DMS153 treated with DMSO at 0.1 percent for 48 hours (cell line): ENCODE measurements at regions not wholly inside any gene's neighbourhood (a gene's known extent, or its start where the extent isn't known, plus 50 kb on each side); places are given as distances from the start of the nearest gene placed in this dataset.

Experiments used
- DNase-seq: peaks from one replicate; lab custom pipeline; 2025; ENCODE audit not compliant: unreplicated experiment; lab: John Stamatoyannopoulos, UW

DNA sequence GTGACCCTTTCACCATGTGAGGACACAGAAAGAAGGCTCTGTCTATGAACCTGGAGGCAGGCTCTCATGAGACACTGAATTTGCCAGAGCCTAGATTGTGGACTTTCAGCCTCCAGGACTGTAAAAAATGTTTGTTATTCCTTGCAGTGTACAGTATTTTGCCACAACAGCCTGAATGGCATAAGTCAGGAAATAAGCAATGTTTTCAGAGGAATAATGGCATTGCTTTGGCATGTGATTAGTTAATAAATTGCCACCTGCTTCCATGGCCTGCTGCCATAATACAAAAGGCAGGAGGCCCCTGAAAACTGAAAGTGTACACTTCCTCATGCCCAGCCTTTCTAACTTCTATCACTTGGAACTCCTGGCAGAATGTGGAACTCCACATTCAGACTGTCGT lies 408.1 kb downstream of the GADD45G start:
- no peak for DNase-seq

DNA sequence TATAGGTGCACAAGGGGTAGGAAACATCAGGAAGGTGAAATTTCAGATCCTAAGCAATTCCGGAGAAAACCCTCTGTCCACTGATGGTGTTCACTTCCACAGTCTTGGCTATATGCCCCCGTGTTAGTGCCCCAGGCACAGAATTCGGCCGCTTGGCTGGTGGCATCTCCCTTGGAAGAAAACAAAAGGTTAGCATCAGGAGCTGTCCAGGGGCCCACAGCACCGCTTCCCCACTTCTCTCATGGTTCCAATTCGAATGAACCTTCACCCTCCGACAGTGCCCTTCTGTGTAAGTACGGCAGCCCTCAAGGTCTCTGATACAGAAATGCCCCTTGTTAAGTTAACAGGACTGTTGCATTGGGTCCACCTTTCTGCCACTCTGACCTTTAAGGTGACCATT lies 409.0 kb downstream of the GADD45G start:
- no peak for DNase-seq

DNA sequence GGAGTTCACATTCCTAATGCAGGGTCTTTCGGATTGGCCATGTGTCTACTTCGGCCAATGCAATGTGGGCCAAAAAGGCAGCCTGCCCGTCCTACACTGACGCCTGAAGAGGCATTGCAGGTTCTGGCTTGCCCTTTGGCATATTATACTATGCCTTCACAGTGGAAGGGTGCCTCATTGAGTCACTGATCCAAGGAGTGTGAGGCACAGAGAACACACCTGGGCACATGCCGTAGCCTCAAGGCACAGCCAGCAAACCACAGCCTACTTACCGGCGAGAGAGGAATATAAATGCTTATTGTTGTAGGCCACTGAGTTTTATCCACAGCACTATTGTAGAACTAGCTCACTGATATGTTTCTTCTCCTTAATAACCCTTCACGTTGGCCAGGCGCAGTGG lies 409.6 kb downstream of the GADD45G start:
- no peak for DNase-seq

DNA sequence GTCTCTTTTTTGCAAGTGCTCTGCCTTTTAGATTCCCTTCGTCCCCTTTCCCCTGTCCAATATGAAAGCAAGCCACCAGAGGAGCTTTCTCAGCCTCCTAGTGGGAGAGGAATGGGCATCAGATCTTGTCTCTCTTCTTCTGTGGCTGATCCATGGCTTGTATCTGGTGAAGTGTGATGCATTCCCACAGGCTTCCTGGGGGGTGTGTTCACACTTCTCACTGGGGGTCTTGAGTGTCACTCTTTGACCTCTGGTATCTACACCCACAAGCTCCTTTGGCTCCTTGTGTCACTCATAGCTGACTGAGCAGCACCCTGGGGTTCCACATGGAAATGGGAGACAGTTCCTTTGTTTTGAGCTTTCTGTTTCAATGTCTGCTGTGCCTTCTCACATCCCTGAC lies 411.5 kb downstream of the GADD45G start:
- no peak for DNase-seq

DNA sequence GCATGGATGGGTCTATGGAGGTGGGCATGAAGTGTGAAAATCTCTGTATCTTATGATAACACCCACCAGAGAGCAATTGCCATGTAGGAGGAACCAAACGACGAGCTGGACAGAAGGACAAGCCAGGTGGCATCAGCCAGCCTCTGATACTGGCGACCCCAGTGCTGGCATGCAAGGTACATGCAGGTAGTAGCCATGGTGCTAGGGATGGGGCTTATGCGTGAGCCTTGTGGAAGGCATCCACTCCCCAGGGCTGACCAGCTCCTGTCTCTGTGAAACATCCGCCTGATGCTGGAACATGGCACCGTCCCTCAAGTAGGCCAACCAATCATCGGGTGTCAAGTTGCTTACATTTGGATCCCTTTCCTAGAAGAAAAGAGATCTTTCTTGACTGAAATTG lies 412.9 kb downstream of the GADD45G start:
- DNase-seq = no peak

DNA sequence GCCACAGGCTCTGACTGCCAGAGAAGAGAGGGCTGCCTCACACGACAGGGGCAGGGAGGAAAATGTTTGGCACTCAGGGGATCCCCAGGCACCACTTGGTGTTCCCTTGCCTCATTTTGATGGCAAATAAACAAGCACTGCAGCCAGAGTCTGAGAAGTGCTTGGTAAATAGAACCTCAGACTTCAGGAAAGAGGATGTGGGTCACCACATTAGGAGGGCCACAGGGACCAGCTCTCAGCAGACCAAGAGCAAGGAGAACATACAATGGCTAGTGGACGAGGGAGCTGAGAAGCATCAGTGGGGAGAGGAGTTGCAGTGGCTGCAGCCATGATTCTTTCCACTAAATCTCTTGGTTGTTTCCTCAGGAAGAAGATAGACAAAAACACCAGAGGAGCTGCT lies 413.9 kb downstream of the GADD45G start:
- DNase-seq = no peak

DNA sequence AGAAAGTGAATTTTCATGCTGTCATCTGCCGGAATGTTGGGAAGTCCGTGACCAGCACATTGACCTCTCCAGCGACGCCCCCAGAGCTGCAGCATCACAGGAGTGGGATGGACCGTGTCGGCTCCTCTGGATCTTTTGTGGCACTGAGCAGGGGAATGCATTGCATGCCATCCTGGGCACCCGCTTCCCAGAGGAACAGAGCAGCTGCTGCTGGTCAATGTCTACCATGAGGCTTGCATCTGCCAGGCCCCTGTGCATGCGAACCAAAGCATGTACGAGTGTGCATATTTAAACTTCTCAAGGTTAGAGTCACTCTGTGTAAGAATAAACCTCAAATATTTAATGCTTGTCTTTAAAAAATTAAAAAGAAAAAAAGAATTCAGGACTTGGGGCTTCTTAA lies 414.8 kb downstream of the GADD45G start:
- DNase-seq = no peak

DNA sequence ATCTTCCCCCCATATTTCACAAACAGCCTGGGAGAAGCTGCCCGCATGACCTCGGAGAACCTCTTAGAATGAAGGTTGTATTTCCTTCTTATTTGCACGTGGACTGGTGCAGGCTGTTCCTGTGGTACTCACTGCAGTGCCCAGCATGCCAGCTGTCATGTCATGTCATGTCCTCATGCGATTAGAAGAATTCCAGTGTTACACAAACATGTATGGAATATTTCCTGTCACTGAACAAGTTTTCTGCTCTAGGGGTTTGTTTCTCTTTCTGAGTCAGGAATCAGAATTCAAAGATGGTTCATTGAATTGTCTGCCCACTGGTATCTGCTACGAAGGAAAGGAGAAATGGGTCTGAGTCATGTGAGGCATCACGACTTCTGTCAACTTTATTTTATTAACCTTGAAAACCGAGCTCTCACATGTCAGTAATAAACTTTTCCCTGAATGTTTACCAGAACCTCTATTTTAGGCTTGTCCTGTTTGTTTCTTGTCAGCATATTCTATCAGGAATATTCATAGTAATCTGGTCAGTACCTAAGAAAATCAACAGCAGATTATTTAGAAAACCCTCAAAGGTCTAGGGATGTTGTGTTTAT lies 415.6 kb downstream of the GADD45G start:
- DNase-seq = no peak

DNA sequence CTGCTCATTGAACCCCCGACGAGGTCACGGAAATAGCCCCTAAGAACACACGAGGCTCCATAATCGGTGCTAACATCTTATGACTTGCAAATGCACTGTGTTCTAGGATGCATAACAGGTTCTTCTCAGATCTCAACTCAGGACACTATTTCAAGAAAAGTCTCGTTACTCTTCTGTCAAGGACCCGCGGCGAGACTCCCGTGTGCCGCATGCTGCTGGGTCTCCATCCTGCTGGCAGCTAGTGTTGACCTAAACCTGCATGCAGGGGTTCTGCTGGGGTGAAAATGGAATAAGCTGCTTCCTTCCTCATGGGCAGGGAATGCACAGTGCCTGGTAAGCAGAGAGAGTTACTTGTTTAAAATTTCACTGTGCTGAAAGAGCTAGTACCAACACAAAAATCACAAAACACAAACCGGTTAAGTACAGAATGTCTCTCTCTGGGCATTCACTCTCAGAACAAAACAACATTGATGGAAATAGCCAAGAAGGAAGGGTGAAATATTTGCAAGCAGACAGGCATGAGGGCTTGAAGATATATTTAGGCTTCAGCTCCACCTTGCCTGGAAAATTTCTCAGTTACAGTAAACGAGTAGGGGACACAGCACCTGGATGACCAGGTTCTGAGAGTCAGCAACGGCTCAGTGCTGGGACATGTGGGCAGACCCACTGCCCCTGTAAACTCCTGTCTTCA lies 416.5 kb downstream of the GADD45G start:
- DNase-seq = no peak

DNA sequence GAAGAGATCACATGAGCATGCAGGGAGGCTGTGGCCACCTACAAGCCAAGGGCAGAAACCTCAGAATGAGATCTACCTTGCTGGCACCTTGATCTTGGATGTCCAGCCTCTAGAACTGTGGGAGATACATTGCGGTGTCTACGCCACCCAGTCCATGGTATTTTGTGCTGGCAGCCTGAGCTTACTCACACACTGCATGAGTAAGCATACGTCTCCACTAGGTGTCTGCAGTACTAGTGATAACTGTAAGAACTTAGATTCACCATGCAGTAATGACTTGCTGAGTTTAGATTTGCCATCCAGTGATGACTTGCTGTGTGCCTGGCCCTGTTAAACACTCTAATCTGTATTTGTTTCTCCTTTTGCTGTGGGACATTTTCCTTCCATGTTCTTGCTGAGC lies 417.7 kb downstream of the GADD45G start:
- DNase-seq = no peak

DNA sequence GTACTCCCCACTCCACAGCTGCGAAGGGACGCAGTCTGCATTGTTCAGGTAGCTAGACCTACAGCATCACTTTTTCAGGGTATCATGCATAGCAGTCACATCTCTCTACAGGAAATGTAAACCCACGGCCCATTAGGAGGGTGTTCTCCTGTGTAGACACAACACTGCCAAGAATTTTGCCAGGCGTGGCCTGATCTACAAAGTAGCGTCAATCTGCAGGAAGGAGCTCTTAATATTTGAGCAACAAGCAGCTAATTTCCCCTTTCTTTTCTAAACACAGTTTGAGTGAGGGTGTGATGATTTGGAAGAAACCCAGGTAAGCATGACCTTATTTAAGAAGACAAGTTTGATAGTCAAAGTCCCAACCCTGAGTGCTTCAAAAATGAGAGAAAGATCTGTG lies 419.0 kb downstream of the GADD45G start:
- no peak for DNase-seq

DNA sequence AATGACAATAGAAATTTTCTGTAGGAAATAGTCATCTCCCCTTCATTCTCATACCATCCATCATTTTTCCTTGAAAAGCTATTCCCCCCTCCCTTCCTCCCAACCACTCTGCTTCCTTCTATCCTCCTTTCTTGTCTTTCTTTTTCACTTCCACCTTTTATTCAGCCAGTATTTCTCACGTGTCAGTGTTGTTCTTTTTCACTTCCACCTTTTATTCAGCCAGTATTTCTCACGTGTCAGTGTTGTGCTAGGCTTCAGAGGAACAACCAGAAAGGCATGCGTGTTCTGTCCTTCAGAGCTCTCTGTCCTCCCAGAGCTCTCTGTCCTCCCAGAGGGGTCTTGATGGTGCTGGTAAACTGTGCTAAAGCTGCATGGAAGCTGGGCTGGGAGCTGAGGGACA lies 419.6 kb downstream of the GADD45G start:
- no peak for DNase-seq

DNA sequence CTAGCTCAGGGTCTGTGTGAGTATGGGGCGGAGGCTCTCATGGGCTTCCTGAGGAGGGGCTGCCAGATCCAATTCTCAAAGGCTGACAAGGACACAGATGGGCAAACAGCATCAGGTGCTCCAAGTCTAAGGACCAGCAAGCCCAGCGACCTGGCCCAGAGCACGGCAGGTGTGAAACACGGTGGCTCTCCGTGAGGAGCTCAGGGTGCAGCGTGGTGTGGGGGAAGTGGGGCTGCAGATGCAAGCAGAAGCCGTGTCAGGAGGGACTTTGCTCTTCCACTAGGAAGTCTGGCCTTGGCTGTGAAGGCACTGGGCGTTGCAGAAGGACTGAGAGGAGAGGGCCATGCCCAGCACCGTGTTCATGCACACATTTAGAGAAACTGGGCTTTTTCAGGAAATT lies 420.0 kb downstream of the GADD45G start:
- DNase-seq = no peak

DNA sequence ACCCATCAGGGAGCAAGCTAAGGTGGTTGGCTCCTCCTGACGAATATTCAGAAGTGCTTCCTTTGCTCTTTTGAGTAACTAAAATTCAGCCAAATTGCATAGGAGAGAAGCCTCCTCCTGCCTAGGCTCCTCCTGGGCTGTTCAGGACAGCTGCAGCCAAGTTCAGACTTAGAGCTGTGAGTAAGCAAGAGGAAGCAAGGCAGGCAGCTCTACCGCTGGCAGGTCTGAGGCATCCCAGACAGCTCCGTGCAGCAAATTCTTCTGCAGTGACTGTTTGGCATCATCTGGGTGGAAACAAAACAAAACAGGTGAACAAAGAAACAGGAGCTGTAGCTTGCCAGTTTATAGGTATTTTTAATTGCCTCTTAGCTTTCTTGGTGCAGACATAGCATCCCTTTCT lies 421.0 kb downstream of the GADD45G start:
- no peak for DNase-seq

DNA sequence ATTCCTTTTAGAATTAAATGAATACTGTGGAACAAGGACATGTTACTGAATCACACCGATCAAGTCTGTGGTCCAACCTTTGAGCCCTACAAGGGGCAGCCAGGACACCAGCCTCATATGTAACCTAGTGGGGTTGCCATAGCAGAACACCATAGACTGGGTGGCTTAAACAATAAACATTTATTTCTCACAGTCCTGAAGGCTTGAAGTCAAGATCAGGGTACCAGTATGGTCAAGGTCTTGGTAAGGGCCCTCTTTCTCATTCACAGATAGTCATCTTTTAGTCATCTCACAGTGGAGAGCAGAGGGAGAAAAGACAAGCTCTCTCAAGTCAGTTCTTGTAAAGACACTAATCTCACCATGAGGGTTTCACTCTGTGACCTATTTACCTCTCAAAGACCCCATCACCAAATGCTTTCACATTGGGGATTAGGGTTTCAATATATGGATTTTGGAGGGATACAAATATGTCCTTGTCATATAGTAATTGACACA lies 422.5 kb downstream of the GADD45G start:
- no peak for DNase-seq

DNA sequence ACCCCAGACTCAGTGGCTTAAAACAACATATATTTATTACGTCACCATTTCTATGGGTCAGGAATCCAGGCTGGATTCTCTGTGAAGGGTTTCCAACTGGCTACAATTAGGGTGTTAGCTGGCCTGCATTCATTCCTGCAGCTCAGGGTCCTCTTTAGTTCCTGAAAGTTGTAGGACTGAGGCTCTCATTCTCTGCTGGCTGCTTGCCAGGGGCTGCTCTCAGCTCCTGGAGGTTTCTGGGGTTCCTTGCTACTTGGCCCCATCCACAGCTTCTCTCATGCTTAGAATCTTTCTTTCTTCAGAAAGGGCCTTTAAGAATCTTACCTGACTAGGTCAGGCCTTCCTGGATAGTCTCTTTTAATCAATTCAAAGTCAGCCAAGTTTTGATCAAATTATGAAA lies 424.6 kb downstream of the GADD45G start:
- DNase-seq = no peak

DNA sequence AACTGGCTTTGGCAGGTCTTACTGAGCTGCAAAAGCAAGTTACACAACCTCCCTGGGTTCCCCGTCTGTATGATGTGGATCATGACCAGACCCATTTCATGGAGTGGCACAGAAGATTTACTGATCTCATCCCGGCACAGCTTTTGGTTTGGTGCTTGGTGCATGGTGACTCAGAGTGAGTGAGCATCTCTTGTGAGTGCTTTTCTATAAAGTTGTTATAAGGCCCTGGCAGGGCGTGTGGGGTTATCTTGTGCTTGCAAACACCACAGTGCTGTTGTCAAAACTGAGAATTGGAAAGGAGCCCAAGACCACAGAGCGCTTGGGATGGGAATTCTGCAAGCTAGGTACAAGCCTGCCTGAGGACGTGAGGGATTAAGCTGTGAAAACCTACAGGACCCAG lies 425.2 kb downstream of the GADD45G start:
- no peak for DNase-seq

DNA sequence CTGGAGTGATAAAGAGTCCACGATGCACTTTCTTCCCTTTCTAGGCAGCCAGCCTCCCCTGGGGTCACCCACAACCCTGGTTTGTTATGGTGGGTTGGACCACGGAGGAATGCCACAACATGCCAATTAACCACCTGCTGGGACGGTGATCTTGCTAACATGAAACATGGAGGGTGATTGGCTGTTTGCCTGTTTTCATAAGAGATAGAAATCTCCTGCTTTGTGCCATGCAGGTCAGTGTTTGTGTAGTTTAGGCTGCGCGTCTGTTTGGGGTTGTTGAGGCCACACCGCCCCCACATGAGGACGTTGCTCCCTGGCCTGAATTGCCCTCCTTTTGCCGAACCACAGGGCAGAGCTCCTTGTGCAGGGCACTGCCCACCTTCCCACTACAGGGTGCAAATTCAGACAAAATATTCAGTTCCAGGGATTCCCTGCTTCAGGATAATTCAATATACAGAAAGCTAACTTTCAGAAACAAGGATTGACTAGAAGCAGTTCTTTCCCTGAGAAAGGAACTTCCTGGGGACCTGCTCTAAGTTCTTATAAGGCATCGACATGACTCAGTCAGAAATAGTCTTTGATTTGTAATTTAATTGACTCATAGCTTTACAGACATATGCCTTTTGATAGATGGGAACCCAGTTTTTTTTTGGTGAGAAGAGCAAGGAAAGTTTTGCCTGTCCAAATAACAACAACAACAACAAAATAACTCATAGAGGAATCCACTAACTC lies 427.6 kb downstream of the GADD45G start:
- DNase-seq = no peak

DNA sequence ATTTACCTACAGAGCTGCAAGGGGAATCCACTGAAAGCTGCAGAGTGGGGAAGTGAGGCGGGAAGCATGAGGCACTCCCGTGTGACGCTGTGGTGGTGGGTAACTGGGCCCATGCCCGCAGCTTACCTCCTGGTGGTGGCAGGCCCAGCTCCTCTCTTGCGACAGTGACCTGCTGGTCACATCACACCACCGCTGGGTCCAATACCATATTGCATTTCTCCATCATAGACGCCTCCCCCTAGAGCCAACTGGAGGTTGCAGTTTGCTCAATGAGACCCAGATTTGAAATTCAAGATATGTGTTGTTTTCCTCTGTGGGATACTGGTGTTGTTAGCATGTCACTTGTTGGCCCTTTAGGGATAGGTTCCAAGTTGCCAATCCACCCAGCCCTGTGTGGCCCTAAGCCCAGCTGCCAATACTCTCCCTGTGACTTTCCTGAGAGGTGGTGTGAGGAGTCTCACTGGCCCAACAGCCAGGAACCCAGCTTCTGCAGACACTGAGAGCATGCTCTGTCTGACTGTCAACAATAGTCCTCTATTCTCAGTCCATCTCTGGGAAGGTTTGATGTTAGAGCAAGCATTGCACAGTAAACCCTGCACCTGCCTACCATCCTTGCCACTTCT lies 428.3 kb downstream of the GADD45G start:
- no peak for DNase-seq

DNA sequence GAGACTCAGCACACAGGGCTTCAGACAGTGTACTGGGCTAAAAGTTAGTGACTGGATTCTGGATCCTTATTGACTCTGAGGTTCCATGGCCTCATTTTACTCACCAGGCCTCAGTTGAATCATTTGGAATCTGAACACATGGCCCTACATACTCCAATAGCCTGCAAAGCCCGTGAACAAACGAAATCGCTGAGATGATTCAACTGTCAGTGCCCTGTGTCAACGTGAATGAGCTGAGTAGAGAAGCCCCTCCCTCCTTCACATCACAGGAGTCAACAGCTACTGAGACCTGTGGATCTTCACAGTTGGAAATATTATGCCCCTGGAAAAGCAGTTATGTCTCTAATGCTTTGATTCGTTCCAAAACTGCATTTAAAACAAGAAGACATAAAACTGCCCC lies 429.3 kb downstream of the GADD45G start:
- DNase-seq = no peak

DNA sequence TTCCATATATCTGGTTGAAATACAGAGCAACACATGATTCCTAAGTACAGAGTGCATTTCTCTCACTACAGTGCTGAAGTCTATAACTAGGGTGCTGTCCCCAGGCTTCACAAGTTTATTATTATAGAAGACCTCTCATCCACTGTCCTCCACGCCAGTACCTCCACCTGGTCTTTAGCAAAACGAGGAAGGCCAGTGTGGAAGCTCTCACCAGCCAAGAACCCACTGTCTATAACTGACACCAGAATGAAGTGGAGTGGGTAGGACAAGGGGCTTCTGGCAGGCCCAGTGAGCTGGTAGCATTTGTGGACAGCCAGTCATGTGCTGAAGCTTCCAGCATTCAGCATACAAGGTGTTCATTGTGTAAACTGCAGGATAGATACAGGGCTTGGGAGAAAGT lies 430.7 kb downstream of the GADD45G start:
- DNase-seq = no peak
